ENCODE measurements at regions not wholly inside any gene's neighbourhood (a gene's known extent, or its start where the extent isn't known, plus 50 kb on each side); places are given as distances from the start of the nearest gene placed in this dataset.

DNA sequence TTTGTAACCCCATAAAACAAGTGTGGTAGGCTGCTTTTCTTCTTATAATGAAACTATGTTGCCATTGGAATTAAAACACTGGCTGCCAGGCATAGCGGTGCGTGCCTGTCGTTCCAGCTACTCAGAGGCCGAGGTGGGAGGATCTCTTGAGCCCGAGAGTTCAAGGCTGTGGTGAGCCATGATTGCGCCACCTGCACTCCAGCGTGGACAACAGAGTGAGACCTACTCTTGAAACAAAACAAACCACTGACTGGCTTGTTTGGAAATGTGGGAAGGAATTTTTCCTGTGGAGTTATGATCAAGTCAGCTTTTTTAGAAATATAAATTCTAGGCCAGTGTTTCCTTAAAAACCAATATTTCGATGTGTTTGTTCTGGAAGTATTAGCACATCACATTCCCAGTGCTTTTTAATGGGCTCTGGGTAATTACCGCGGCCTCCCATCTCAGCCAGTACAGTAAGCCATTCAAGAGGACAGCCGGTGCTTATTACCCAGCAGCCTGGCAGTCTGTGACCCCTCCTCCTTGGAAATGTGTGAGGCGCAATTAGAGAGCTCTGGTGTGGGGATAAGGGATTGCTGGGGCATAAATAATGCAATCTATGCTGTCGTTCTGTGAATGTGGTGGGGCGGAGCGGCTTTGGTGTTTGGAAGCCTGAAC, 58.3 kb upstream of the TRAK1 start:
- no peak for DNase-seq (ENCODE audit: extremely low spot score, unreplicated experiment)
- Mint-ChIP-seq H3K36me3 (peaks cover 24% of the 10 kb centered on the region), H3K9me3 (no peaks in the 10 kb centered on the region), H3K27me3 (no peaks in the 10 kb centered on the region), H3K4me3 (peak overlapping the region; percentile 36), H3K27ac (peak overlapping the region; percentile 18), H3K4me1 (ENCODE audit: unreplicated experiment) (peaks cover 54% of the 10 kb centered on the region)
- TF ChIP-seq CTCF (conservative IDR thresholded peaks at IDR 0.05), result no peak

- H3K4me1 Mint-ChIP-seq (ENCODE audit: unreplicated experiment), result peaks cover 48% of the 10 kb centered on the region
- no peaks in the 10 kb centered on the region for H3K9me3 Mint-ChIP-seq
- no peak for TF ChIP-seq CTCF (conservative IDR thresholded peaks at IDR 0.05)
- no peak for DNase-seq (ENCODE audit: extremely low spot score, unreplicated experiment)
- H3K36me3 Mint-ChIP-seq, result peaks cover 24% of the 10 kb centered on the region
- H3K4me3 Mint-ChIP-seq, result peak overlapping the region; percentile 18
- H3K27me3 Mint-ChIP-seq, result no peaks in the 10 kb centered on the region
- H3K27ac Mint-ChIP-seq, result peak overlapping the region; percentile 50
Measured at GRCh38 chr3:42031808-42032480, 59.2 kb upstream of the TRAK1 start.

- no peaks in the 10 kb centered on the region for H3K9me3 Mint-ChIP-seq
- peak overlapping the region; percentile 19 for H3K27ac Mint-ChIP-seq
- peaks cover 9% of the 10 kb centered on the region for H3K36me3 Mint-ChIP-seq
Measured at GRCh38 chr3:42028474-42028873, 62.7 kb upstream of the TRAK1 start.

GRCh38 chr3:42027571-42027970, 63.6 kb upstream of the TRAK1 start:
- no peak overlapping the region for H3K27ac Mint-ChIP-seq
- peaks cover 12% of the 10 kb centered on the region for H3K36me3 Mint-ChIP-seq
- no peak for DNase-seq (ENCODE audit: extremely low spot score, unreplicated experiment)
- TF ChIP-seq CTCF (conservative IDR thresholded peaks at IDR 0.05), result no peak
- no peak overlapping the region for H3K4me3 Mint-ChIP-seq
- peaks cover 43% of the 10 kb centered on the region for H3K4me1 Mint-ChIP-seq (ENCODE audit: unreplicated experiment)
- no peaks in the 10 kb centered on the region for H3K27me3 Mint-ChIP-seq
- no peaks in the 10 kb centered on the region for H3K9me3 Mint-ChIP-seq

More at GRCh38 chr3:42028474-42028873, 62.7 kb upstream of the TRAK1 start:
- Mint-ChIP-seq H3K4me3 (no peak overlapping the region), H3K4me1 (ENCODE audit: unreplicated experiment) (peaks cover 45% of the 10 kb centered on the region), H3K27me3 (no peaks in the 10 kb centered on the region)
- TF ChIP-seq CTCF (conservative IDR thresholded peaks at IDR 0.05), result no peak
- DNase-seq (ENCODE audit: extremely low spot score, unreplicated experiment), result no peak

DNA sequence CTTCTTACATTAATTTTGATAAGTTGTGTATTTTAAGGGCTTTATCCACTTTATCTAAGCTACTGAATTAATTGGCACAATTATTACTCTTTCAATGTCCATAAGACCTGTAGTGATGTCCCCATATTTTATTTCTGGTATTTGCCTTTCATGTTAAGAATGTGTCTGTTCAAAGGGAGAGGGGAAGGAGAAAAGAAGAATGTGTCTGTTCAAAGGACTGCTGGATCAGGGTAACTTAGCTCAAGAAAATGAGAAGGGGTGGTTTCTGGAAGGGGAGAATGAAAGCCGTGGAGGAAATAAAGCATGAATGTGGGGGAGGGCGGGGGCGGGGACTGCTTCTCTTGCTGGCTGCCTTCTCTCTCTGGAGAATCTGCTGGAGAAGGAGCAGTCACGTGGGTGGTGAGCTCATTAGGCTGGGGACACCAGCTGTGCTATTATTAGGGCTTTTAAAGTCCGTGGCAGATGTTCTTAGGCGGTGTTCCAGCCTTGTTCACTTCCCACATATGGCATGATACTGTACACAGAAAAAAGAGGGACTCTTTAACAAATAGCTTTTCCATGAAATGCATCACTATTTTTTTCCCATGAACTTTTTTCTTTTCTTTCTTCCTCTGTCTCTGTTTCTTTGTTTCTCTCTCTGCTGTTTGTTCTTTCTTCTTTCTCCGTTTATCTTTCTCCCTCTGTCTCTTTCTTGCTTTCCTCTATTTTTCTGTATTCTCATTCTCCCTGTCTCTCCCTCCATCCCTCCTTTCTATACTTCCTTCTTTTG, 63.7 kb upstream of the ULK4 start:
- peaks cover 12% of the 10 kb centered on the region for H3K36me3 Mint-ChIP-seq
- no peak for DNase-seq (ENCODE audit: extremely low spot score, unreplicated experiment)
- peak overlapping the region; percentile 70 for H3K4me3 Mint-ChIP-seq
- no peaks in the 10 kb centered on the region for H3K9me3 Mint-ChIP-seq
- no peak for TF ChIP-seq CTCF (conservative IDR thresholded peaks at IDR 0.05)
- H3K27me3 Mint-ChIP-seq, result no peaks in the 10 kb centered on the region
- H3K4me1 Mint-ChIP-seq (ENCODE audit: unreplicated experiment), result peaks cover 43% of the 10 kb centered on the region
- peak overlapping the region; percentile 81 for H3K27ac Mint-ChIP-seq

All from type B pancreatic cell (in vitro differentiated cells).